ENCODE measurements at regions not wholly inside any gene's neighbourhood (a gene's known extent, or its start where the extent isn't known, plus 50 kb on each side); places are given as distances from the start of the nearest gene placed in this dataset.
"Not testable (repeated sequence)": the region's sequence is repeated elsewhere in the genome, so short reads cannot be mapped to it uniquely, and the experiment has no call there.

- DNase-seq = no peak
These were observed 185.0 kb downstream of the MCHR2 start for GRCh38 chr6:99808992-99809391.

DNA sequence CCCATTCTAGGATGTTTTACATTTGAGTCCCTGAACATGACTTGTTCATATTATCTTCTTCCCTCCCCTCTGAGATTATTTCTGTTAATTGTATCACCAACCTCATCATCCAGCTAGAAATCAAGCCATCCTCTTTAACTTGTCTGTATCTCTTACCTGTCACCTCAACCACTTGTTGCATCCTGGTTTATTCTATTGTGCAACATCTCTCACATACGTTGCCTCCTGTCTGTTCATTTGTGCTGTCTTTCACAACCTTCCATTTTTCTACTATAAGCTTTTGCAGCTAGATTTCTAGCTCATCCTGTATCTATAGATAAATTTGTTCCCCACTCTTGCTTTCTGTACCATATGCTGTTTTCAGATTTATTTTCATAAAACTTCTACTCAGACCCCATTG lies 183.7 kb downstream of the MCHR2 start:
- no peak for DNase-seq

GRCh38 chr6:99810942-99811620 lies 182.9 kb downstream of the MCHR2 start:
- DNase-seq = no peak

DNA sequence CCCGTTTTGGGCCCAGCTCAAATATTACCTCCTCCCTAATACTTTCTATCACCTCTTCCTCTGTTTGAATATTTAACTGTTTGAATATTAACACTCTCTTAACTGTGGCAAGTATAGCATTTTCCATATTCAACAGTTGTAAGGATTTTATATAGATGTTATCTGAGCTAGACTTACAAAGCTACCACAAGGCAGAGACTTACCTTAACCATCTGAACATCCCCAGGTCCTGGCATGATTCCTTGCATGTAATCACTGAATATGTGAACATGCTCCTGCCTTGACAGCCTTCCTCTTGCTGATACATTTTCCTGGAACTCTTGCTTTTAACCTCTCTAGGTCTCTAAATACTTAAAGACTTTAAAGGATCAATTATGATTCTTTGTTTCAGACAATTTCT lies 182.4 kb downstream of the MCHR2 start:
- no peak for DNase-seq

GRCh38 chr6:99813565-99813964 lies 180.5 kb downstream of the MCHR2 start:
- DNase-seq = no peak

DNA sequence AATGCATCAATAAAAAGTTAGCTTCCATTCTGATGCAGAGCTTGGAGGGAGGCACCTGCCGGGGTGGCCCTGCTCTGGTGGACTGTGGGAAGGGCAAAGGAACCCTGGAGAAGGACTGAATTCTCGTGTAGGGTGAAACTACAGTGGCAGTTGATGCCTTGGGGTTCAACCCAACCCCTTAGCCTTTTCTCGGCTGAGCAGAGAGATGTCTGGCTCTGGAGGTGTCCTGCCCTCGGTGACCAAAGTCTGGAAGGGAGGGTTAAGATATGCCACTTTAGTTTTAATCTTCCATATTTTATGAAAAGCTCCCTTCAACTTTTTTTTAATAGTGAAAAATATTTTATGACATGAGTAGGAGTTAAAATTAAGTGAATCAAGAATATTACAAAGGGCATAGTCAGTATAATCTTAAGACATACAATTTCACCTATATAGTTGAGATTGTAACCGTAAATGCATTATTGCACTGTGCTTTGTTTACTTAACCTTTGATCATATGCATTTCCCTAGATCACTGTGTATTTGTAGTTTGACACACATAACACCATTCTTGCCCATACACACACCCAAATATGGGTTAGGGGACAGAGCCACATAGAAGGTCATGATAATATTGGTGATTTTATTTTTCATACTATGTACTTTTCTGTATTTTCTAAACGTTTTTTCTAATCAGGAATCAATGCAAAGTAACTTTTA lies 179.6 kb downstream of the MCHR2 start:
- DNase-seq = no peak

DNA sequence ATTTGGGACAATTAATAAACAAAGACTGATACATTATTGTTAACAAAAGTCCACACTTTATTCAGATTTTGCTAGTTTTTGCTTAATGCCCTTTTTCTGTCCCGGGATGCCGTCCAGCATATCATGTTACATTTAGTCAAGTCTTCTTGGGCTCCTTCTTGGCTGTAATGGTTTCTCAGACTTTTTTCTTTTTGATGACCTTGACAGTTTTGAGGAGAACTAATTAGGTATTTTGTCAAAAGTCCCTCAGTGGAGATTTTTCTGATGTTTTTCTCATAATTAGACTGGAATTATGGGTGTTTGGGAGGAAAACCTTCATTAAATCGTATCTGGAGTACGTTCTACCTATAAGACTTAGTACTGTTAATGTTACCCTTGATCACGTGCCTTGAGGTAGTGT lies 177.2 kb downstream of the MCHR2 start:
- no peak for DNase-seq

DNA sequence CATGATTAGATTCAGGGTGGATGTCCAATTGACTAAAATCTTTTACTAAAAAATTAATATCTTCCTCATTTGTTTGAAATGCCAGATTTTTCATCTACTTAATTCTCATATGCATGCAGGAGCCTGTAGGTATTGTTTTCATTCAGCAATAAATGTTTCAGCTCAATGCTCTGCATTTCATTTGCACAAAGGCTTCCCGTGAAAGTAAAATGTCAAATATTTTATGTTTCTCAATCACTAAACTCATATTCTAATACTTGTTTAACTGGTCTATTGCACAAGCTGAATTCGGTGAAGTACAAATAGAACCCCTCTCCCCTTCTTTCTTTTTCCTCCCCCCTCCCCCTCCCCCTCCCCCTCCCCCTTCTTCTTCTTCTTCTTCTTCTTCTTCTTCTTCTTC lies 175.9 kb downstream of the MCHR2 start:
- DNase-seq = no peak

DNA sequence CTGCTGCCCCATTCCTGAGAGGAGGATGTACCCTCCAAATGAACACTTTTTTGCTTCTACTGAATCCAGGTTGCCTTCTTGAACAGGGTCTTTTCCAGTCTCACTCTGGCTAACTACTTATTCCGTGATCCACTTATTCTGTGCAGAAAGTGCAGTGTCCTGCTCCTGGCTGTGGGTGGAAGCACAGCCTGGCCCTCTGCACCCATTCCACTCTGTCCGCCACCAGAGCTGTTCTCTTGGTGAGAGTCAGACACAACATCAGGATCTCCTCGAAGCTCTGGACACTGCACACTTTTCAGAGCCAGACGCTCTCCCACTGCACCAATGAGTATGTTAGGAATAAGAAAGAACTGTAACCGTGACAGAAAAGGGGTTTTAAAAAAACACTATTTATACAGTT lies 174.2 kb downstream of the MCHR2 start:
- no peak for DNase-seq

GRCh38 chr6:99821164-99821563 lies 172.9 kb downstream of the MCHR2 start:
- DNase-seq = no peak

- peak; percentile 48 for DNase-seq
These were observed 171.1 kb downstream of the MCHR2 start for GRCh38 chr6:99822741-99823512.

GRCh38 chr6:99823513-99824235 lies 170.3 kb downstream of the MCHR2 start:
- not testable (repeated sequence) for DNase-seq

GRCh38 chr6:99833034-99833433 lies 161.0 kb downstream of the MCHR2 start:
- no peak for DNase-seq

- no peak for DNase-seq
These were observed 157.6 kb downstream of the MCHR2 start for GRCh38 chr6:99836471-99836870.

GRCh38 chr6:99838607-99839006 lies 155.4 kb downstream of the MCHR2 start:
- DNase-seq = no peak

- DNase-seq = no peak
These were observed 152.7 kb downstream of the MCHR2 start for GRCh38 chr6:99841297-99841696.

GRCh38 chr6:99846006-99846405 lies 148.0 kb downstream of the MCHR2 start:
- DNase-seq = no peak

GRCh38 chr6:99850841-99851240 lies 143.2 kb downstream of the MCHR2 start:
- DNase-seq = no peak

- no peak for DNase-seq
These were observed 142.0 kb downstream of the MCHR2 start for GRCh38 chr6:99852031-99852430.

DNA sequence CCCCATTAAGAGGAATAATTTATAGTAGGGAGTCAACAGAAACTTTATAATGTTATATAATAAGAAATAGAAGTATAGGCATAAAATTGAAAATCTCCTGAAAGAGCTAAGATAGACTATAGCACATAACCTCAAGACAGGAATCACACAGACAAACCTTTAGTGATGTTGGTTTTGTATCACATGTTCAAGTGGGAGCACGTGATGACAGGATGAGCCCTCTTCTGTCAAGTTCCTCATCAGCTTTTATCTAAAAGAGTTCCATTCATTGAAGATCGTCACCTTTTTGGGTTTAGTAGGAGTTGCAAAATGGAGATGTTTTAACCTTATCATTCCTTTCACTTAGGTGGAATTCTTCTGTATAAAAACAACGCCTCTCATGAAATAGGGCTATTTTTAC lies 127.0 kb downstream of the MCHR2 start:
- DNase-seq = peak; percentile 7

GRCh38 chr6:99868074-99868702 lies 125.8 kb downstream of the MCHR2 start:
- DNase-seq = peak; percentile 75
